MM.1S (cell line): ENCODE measurements at regions not wholly inside any gene's neighbourhood (a gene's known extent, or its start where the extent isn't known, plus 50 kb on each side); places are given as distances from the start of the nearest gene placed in this dataset.

Experiments used
- EZH2 ChIP-seq: fragments of 300-600 bp; sonication (generic); optimal IDR thresholded peaks from 2 replicates; pipeline ENCODE3; 2017; ENCODE audit warnings: low read depth, mild to moderate bottlenecking, antibody characterized with exemption, low read length, mixed read lengths
- TF ChIP-seq, protein P1 (sequence below): fragments of 300-600 bp; sonication (generic); IDR thresholded peaks from 2 replicates; pipeline ENCODE4 v1.5.1; 2016; ENCODE audit warnings: antibody characterized with exemption, low read length, mixed read lengths

DNA sequence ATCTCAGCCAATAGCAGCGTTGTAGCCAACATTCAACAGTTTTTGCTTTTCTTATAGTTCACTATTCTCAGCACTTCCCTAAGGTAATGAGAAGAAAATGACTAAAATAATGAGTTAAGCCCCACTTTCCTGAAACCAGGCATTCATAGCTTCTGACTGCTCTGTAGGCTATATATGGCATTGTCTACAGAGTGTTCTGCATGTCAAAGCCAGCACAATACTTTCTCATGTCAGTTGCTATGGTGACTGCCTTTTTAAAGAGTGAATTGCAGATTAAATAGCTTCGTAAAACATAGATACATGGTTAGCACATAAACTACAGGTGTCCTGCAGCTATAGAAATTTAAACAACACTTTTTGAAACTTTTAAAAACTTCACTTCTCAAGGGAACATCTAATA lies 1256.1 kb upstream of the CNTN5 start:
- TF ChIP-seq, protein P1, sequence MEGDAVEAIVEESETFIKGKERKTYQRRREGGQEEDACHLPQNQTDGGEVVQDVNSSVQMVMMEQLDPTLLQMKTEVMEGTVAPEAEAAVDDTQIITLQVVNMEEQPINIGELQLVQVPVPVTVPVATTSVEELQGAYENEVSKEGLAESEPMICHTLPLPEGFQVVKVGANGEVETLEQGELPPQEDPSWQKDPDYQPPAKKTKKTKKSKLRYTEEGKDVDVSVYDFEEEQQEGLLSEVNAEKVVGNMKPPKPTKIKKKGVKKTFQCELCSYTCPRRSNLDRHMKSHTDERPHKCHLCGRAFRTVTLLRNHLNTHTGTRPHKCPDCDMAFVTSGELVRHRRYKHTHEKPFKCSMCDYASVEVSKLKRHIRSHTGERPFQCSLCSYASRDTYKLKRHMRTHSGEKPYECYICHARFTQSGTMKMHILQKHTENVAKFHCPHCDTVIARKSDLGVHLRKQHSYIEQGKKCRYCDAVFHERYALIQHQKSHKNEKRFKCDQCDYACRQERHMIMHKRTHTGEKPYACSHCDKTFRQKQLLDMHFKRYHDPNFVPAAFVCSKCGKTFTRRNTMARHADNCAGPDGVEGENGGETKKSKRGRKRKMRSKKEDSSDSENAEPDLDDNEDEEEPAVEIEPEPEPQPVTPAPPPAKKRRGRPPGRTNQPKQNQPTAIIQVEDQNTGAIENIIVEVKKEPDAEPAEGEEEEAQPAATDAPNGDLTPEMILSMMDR = no peak
- TF ChIP-seq EZH2 = no peak
